ENCODE measurements at regions not wholly inside any gene's neighbourhood (a gene's known extent, or its start where the extent isn't known, plus 50 kb on each side); places are given as distances from the start of the nearest gene placed in this dataset.

GRCh38 chr7:30212701-30213111 lies 71.7 kb upstream of the ZNRF2 start:
- TF ChIP-seq CTCF (IDR thresholded peaks at IDR 0.05; ENCODE audit: control extremely low read depth, extremely low read depth, low read depth, missing control alignments) = no peak
- CTCF ChIA-PET = no interaction called here
- no peak for DNase-seq (ENCODE audit: extremely low spot score)
- POLR2A ChIA-PET = no interaction called here

- ChIA-PET POLR2A (no interaction called here), CTCF (interaction anchor here (0.9 kb wide), 1 partner anchor 15 kb away, joined by 4 read pairs; no protein-coding TSS in a partner anchor)
- no peak for TF ChIP-seq CTCF (IDR thresholded peaks at IDR 0.05; ENCODE audit: control extremely low read depth, extremely low read depth, low read depth, missing control alignments)
- no peak for DNase-seq (ENCODE audit: extremely low spot score)
Measured at GRCh38 chr7:30213637-30214036, 70.8 kb upstream of the ZNRF2 start.

- POLR2A ChIA-PET = no interaction called here
- TF ChIP-seq CTCF (IDR thresholded peaks at IDR 0.05; ENCODE audit: control extremely low read depth, extremely low read depth, low read depth, missing control alignments) = no peak
- CTCF ChIA-PET = no interaction called here
- DNase-seq (ENCODE audit: extremely low spot score) = no peak
Measured at GRCh38 chr7:30214651-30215137, 69.7 kb upstream of the ZNRF2 start.

GRCh38 chr7:30221764-30222163 lies 62.6 kb upstream of the ZNRF2 start:
- no peak for TF ChIP-seq CTCF (IDR thresholded peaks at IDR 0.05; ENCODE audit: control extremely low read depth, extremely low read depth, low read depth, missing control alignments)
- CTCF ChIA-PET = no interaction called here
- POLR2A ChIA-PET = no interaction called here
- no peak for DNase-seq (ENCODE audit: extremely low spot score)

GRCh38 chr7:30222515-30223215 lies 61.7 kb upstream of the ZNRF2 start:
- DNase-seq (ENCODE audit: extremely low spot score) = no peak
- TF ChIP-seq CTCF (IDR thresholded peaks at IDR 0.05; ENCODE audit: control extremely low read depth, extremely low read depth, low read depth, missing control alignments) = no peak
- POLR2A ChIA-PET = no interaction called here
- CTCF ChIA-PET = interaction anchor here (1.2 kb wide), 1 partner anchor 15 kb away, joined by 3 read pairs; no protein-coding TSS in a partner anchor

GRCh38 chr7:30223896-30224295 lies 60.5 kb upstream of the ZNRF2 start:
- CTCF ChIA-PET = interaction anchor here (1.1 to 1.3 kb wide), 3 partner anchors 17 to 516 kb away, joined by 3 read pairs; no protein-coding TSS in a partner anchor
- no peak for DNase-seq (ENCODE audit: extremely low spot score)
- TF ChIP-seq CTCF (IDR thresholded peaks at IDR 0.05; ENCODE audit: control extremely low read depth, extremely low read depth, low read depth, missing control alignments) = no peak
- POLR2A ChIA-PET = no interaction called here
